Adrenal gland (tissue), 9 donors: ENCODE measurements at regions not wholly inside any gene's neighbourhood (a gene's known extent, or its start where the extent isn't known, plus 50 kb on each side); places are given as distances from the start of the nearest gene placed in this dataset.

Experiments
- DNase-seq, 7 donors: peaks; one replicate each; pipeline ENCODE4 v3.0.0-alpha.2; 2019 to 2020
- H3K27ac ChIP-seq, 5 donors: fragments of 200-600 bp; sonication (generic) in 4 of 5; 1 replicate in 3 of 5; 2 replicates in 2 of 5; pipeline versions ENCODE4 v1.5.1 to v1.8.0; 2016 to 2020; ENCODE audit warnings: mild to moderate bottlenecking in 1 of 5
- H3K27me3 ChIP-seq: fragments of 200-600 bp; 2 replicates; pipeline ENCODE4 v1.8.0; 2021
- H3K36me3 ChIP-seq, 2 donors: fragments of 200-600 bp; replicated peaks in 1 of 2; 1 replicate in 1 of 2; 2 replicates in 1 of 2; pipeline versions ENCODE4 v1.5.1 to v1.8.0; 2018 to 2022
- H3K4me1 ChIP-seq, 2 donors: fragments of 200-600 bp; replicated peaks in 1 of 2; 1 replicate in 1 of 2; 2 replicates in 1 of 2; pipeline versions ENCODE4 v1.5.1 to v1.8.0; 2018 to 2021
- H3K4me3 ChIP-seq, 4 donors: fragments of 200-600 bp; sonication (generic) in 3 of 4; one replicate each; pipeline ENCODE4 v1.5.1; 2016 to 2018
- H3K9me3 ChIP-seq, 3 donors: fragments of 200-600 bp; sonication (generic) in 1 of 3; replicated peaks in 1 of 3; 1 replicate in 2 of 3; 2 replicates in 1 of 3; pipeline versions ENCODE4 v1.5.1 to v1.8.0; 2016 to 2021
- CTCF ChIP-seq, 6 experiments: fragments of 450-650 bp in 4 of 6; fragments of 200-600 bp in 2 of 6; sonication (generic) in 1 of 6; IDR thresholded peaks; 1 replicate in 5 of 6; 2 replicates in 1 of 6; pipeline versions ENCODE4 v1.5.1 to v1.8.0; 2016 to 2021; ENCODE audit warnings: antibody characterized with exemption in 6 of 6, mild to moderate bottlenecking in 2 of 6, moderate library complexity in 1 of 6
- POLR2A ChIP-seq, 2 donors: fragments of 450-650 bp; IDR thresholded peaks; one replicate each; pipeline ENCODE4 v1.6.1; 2017; ENCODE audit warnings: antibody characterized with exemption in 2 of 2, mild to moderate bottlenecking in 2 of 2, moderate library complexity in 1 of 2
- WGBS, 4 donors: extraction: QIAGEN DNeasy Blood & Tissue Kit in 2 of 4; methylation state at CpG; one replicate each; pipeline versions ENCODE4 v1.1.5 to v1.1.7; 2013 to 2017; 5-methylcytosine and 5-hydroxymethylcytosine counted together
- intact Hi-C, 2 donors: fragments of 100-400 bp; cut with DNase I; formaldehyde crosslinking; loops; one replicate each; pipeline versions ENCODE4 v1.14.1 to v1.15.0; 2022 to 2023
- donor health status: healthy with polysubstance abuse.
- donor health status: Bipolar disorder and iron deficiency.
- donor health status: DM: yes; HTN: yes; CAD: no.
- donor health status: DM: no; HTN: no; CAD: no.
- donor health status: DM: no; HTN: no; CAD: no.

GRCh38 chr5:97839341-97840086, 656.5 kb upstream of the RIOK2 start:
- no peak for DNase-seq
- WGBS, 4 donors, result 78 to 86% (median 82%) methylated on average over 2 of the region's 2 CpGs
- no peak overlapping the region for H3K27ac ChIP-seq
- H3K4me1 ChIP-seq, result peaks cover 0 to 6% of the 10 kb centered on the region in 2 donors
- H3K27me3 ChIP-seq, result no peaks in the 10 kb centered on the region
- no peaks in the 10 kb centered on the region for H3K9me3 ChIP-seq
- TF ChIP-seq CTCF (IDR thresholded peaks at IDR 0.05) (no peak), POLR2A (IDR thresholded peaks at IDR 0.05) (no peak)
- H3K4me3 ChIP-seq, result no peak overlapping the region
- no peaks in the 10 kb centered on the region for H3K36me3 ChIP-seq
- intact Hi-C loops, result no loop called here

DNA sequence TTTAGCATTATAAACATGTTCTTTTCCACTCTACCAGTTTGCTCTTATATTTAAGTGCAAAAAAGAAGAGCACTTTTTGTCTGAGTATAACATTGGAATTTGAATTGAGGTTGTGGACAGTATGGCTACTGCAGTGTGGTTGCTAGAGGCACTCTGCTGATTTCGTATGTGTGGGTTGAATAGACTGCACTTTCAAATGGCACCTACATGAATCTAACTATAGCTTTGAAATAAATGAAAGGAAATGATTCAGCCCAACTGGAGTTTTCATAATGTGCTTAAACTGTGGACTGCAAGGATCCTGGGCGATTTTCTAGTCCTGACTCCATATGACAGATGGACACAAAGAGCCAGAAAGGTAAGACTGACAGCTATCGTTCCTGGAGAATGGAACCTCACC, 657.6 kb upstream of the RIOK2 start:
- TF ChIP-seq POLR2A (IDR thresholded peaks at IDR 0.05), result no peak
- TF ChIP-seq CTCF (IDR thresholded peaks at IDR 0.05), result no peak
- H3K27me3 ChIP-seq, result no peaks in the 10 kb centered on the region
- H3K9me3 ChIP-seq, result no peaks in the 10 kb centered on the region
- DNase-seq, result no peak
- H3K4me3 ChIP-seq, result no peak overlapping the region
- H3K36me3 ChIP-seq, result no peaks in the 10 kb centered on the region
- intact Hi-C loops, result no loop called here
- H3K4me1 ChIP-seq, result peaks cover 0 to 6% of the 10 kb centered on the region in 2 donors
- WGBS, 4 donors, result 72 to 81% (median 77%) methylated on average over 3 of the region's 3 CpGs
- no peak overlapping the region for H3K27ac ChIP-seq

DNA sequence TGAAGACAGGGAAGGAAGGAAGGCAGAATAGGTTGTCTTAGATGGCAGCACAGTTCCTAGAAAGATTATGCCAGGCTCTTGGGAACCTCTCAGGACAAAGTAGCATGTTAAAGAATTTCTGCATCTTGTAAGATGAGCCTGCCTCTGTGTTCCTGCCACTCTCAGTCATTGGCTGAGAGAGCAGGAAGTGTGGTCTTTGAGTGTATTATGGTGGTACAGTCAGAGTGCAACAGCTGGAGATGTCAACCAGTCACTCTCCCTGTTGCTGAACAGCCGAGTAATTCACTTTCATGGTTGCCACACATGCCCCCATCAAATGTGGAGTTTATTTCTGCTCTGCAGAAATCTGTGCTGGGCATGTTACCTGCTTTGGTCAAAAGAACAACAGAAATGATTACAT, 659.6 kb upstream of the RIOK2 start:
- intact Hi-C loops, result no loop called here
- TF ChIP-seq CTCF (IDR thresholded peaks at IDR 0.05) (no peak), POLR2A (IDR thresholded peaks at IDR 0.05) (no peak)
- Histone ChIP-seq H3K27ac (no peak overlapping the region), H3K4me1 (peaks cover 0 to 5% of the 10 kb centered on the region in 2 donors), H3K27me3 (no peaks in the 10 kb centered on the region), H3K36me3 (no peaks in the 10 kb centered on the region), H3K9me3 (no peaks in the 10 kb centered on the region), H3K4me3 (no peak overlapping the region)
- DNase-seq, result no peak
- WGBS, 4 donors, result 56 to 78% (median 72%) methylated on average over 1 of the region's 1 CpG

DNA sequence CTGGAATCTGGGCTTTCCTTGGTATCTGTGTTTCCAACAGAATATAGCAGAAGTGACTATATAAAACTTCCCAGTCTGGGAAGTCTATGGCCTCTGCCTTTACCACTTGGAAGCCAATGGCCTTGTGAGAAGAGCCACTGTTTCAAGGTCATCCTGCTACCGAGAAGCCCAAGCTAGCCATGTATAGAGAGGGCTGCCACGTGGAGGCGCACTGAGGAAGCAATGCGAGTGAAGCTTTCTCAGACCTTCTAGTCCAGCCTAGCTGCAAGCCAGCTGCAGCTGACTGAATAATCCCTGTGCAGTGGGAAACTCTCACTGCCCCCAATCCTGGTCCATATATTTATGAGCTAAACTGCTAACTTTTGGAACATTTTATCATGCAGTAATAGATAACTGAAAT, 661.8 kb upstream of the RIOK2 start:
- intact Hi-C loops, result no loop called here
- Histone ChIP-seq H3K4me3 (no peak overlapping the region), H3K36me3 (no peaks in the 10 kb centered on the region), H3K27ac (no peak overlapping the region), H3K27me3 (no peaks in the 10 kb centered on the region), H3K4me1 (no peaks in the 10 kb centered on the region), H3K9me3 (no peaks in the 10 kb centered on the region)
- DNase-seq, result no peak
- TF ChIP-seq CTCF (IDR thresholded peaks at IDR 0.05) (no peak), POLR2A (IDR thresholded peaks at IDR 0.05) (no peak)
- 60 to 69% (median 68%) methylated on average over 4 of the region's 4 CpGs; no CpG with 5 or more reads in 1 of the 4 donors for WGBS, 4 donors
